H9 (cell line): ENCODE measurements at regions not wholly inside any gene's neighbourhood (a gene's known extent, or its start where the extent isn't known, plus 50 kb on each side); places are given as distances from the start of the nearest gene placed in this dataset.

Experiments
- DNase-seq: peaks from one replicate; pipeline ENCODE4 v3.0.0-alpha.2; 2017
- H2AFZ ChIP-seq: one replicate; pipeline ENCODE4 v1.6.1; 2013; ENCODE audit warnings: mild to moderate bottlenecking, low read length, control low read depth, moderate library complexity
- H2AK5ac ChIP-seq: 2 replicates; pipeline ENCODE4 v1.6.1; 2013; ENCODE audit warnings: low read length, control low read depth, mixed read lengths; ENCODE audit not compliant: insufficient read length
- H2BK120ac ChIP-seq: one replicate; pipeline ENCODE4 v1.6.1; 2013; ENCODE audit warnings: low read depth, mild to moderate bottlenecking, low read length, control low read depth, inconsistent platforms; ENCODE audit not compliant: poor library complexity, severe bottlenecking
- H2BK12ac ChIP-seq: 2 replicates; pipeline ENCODE4 v1.6.1; 2013; ENCODE audit warnings: low read length, control low read depth, mixed read lengths, low read depth; ENCODE audit not compliant: insufficient read length
- H2BK15ac ChIP-seq: 2 replicates; pipeline ENCODE4 v1.6.1; 2013; ENCODE audit warnings: low read depth, low read length, control low read depth
- H2BK20ac ChIP-seq: one replicate; pipeline ENCODE4 v1.6.1; 2013; ENCODE audit warnings: low read depth, mild to moderate bottlenecking, low read length, control low read depth, inconsistent platforms; ENCODE audit not compliant: poor library complexity, severe bottlenecking
- H2BK5ac ChIP-seq: 2 replicates; pipeline ENCODE4 v1.6.1; 2013; ENCODE audit warnings: low read length, control low read depth, mixed read lengths; ENCODE audit not compliant: insufficient read length
- H3K14ac ChIP-seq: 2 replicates; pipeline ENCODE4 v1.6.1; 2013; ENCODE audit warnings: low read length, control low read depth; ENCODE audit not compliant: insufficient read depth
- H3K18ac ChIP-seq: 2 replicates; pipeline ENCODE4 v1.6.1; 2013; ENCODE audit warnings: low read depth, mild to moderate bottlenecking, mixed read lengths, low read length, control low read depth; ENCODE audit not compliant: insufficient read length
- H3K23ac ChIP-seq: 2 replicates; pipeline ENCODE4 v1.6.1; 2013; ENCODE audit warnings: low read length, control low read depth, mixed read lengths, low read depth; ENCODE audit not compliant: insufficient read length
- H3K23me2 ChIP-seq: 2 replicates; pipeline ENCODE4 v1.6.1; 2013; ENCODE audit warnings: low read depth, mild to moderate bottlenecking, mixed read lengths, low read length, control low read depth; ENCODE audit not compliant: insufficient read length, poor library complexity, severe bottlenecking
- H3K27ac ChIP-seq: 2 replicates; pipeline ENCODE4 v1.5.1; 2013; ENCODE audit warnings: low read length, control low read depth, mixed read lengths, low read depth; ENCODE audit not compliant: insufficient read length
- H3K27me3 ChIP-seq: 2 replicates; pipeline ENCODE4 v1.6.1; 2013; ENCODE audit warnings: low read length, control low read depth, inconsistent platforms; ENCODE audit not compliant: insufficient read depth
- H3K4ac ChIP-seq: 2 replicates; pipeline ENCODE4 v1.6.1; 2013; ENCODE audit warnings: low read depth, mild to moderate bottlenecking, control low read depth, inconsistent platforms, low read length, moderate library complexity
- H3K4me1 ChIP-seq: 2 replicates; pipeline ENCODE4 v1.6.1; 2013; ENCODE audit warnings: low read length, control low read depth, inconsistent platforms; ENCODE audit not compliant: insufficient read depth
- H3K4me2 ChIP-seq: 2 replicates; pipeline ENCODE4 v1.6.1; 2013; ENCODE audit warnings: low read length, control low read depth, mixed read lengths; ENCODE audit not compliant: insufficient read length, insufficient read depth
- H3K56ac ChIP-seq: 2 replicates; pipeline ENCODE4 v1.6.1; 2013; ENCODE audit warnings: low read depth, mild to moderate bottlenecking, mixed read lengths, low read length, control low read depth; ENCODE audit not compliant: insufficient read length
- H3K79me1 ChIP-seq: 2 replicates; pipeline ENCODE4 v1.6.1; 2013; ENCODE audit warnings: low read depth, mild to moderate bottlenecking, moderate library complexity, low read length, control low read depth, inconsistent platforms; ENCODE audit not compliant: insufficient read depth, poor library complexity, severe bottlenecking
- H3K79me2 ChIP-seq: 2 replicates; pipeline ENCODE4 v1.6.1; 2013; ENCODE audit warnings: low read length, control low read depth, inconsistent platforms; ENCODE audit not compliant: insufficient read depth
- H3K9ac ChIP-seq: 2 replicates; pipeline ENCODE4 v1.6.1; 2013; ENCODE audit warnings: low read length, control low read depth, mixed read lengths; ENCODE audit not compliant: insufficient read length; ENCODE audit errors: extremely low read depth
- H3K9me3 ChIP-seq: one replicate; pipeline ENCODE4 v1.6.1; 2013; ENCODE audit warnings: low read depth, low read length, inconsistent platforms; ENCODE audit not compliant: control insufficient read depth
- H3T11ph ChIP-seq: one replicate; pipeline ENCODE4 v1.6.1; 2013; ENCODE audit warnings: mild to moderate bottlenecking, low read length, control low read depth, inconsistent platforms
- H4K20me1 ChIP-seq: one replicate; pipeline ENCODE4 v1.6.1; 2013; ENCODE audit not compliant: control insufficient read depth, insufficient read length, insufficient read depth
- H4K5ac ChIP-seq: 2 replicates; pipeline ENCODE4 v1.6.1; 2013; ENCODE audit warnings: low read depth, mild to moderate bottlenecking, mixed read lengths, low read length, control low read depth; ENCODE audit not compliant: insufficient read length
- H4K8ac ChIP-seq: replicated peaks from 2 replicates; pipeline ENCODE4 v1.6.1; 2013; ENCODE audit warnings: low read length, control low read depth, mixed read lengths, low read depth; ENCODE audit not compliant: insufficient read length
- H4K91ac ChIP-seq: 2 replicates; pipeline ENCODE4 v1.6.1; 2013; ENCODE audit warnings: low read depth, mild to moderate bottlenecking, moderate library complexity, mixed read lengths, low read length, control low read depth; ENCODE audit not compliant: insufficient read length
- H3K27ac Mint-ChIP-seq, 3 experiments: 2 replicates in 2 of 3; 3 replicates in 1 of 3; pipeline ENCODE4 v1.8.0; 2020 to 2021; ENCODE audit warnings: mixed read lengths in 3 of 3, mild to moderate bottlenecking in 1 of 3, moderate library complexity in 1 of 3
- H3K27me3 Mint-ChIP-seq: 2 replicates; pipeline ENCODE4 v1.8.0; 2021; ENCODE audit warnings: low read depth, mild to moderate bottlenecking, moderate library complexity, mixed read lengths
- H3K36me3 Mint-ChIP-seq, 3 experiments: 2 replicates in 2 of 3; 3 replicates in 1 of 3; pipeline ENCODE4 v1.8.0; 2020 to 2021; ENCODE audit warnings: low read depth in 3 of 3, mixed read lengths in 3 of 3; ENCODE audit not compliant: insufficient read depth in 1 of 3
- H3K4me1 Mint-ChIP-seq, 2 experiments: 2 replicates each; pipeline ENCODE4 v1.8.0; 2020; ENCODE audit warnings: mixed read lengths in 2 of 2
- H3K4me3 Mint-ChIP-seq, 2 experiments: 2 replicates in 1 of 2; 3 replicates in 1 of 2; pipeline ENCODE4 v1.8.0; 2020 to 2021; ENCODE audit warnings: mild to moderate bottlenecking in 2 of 2, mixed read lengths in 2 of 2, moderate library complexity in 1 of 2
- H3K9me3 Mint-ChIP-seq, 2 experiments: 2 replicates in 1 of 2; 3 replicates in 1 of 2; pipeline ENCODE4 v1.8.0; 2020; ENCODE audit warnings: mild to moderate bottlenecking in 2 of 2, mixed read lengths in 2 of 2, moderate library complexity in 1 of 2
- TF ChIP-seq, protein P1 (sequence below): fragments of 200-600 bp; sonication (generic); conservative IDR thresholded peaks from 3 replicates; pipeline ENCODE4 v1.8.0; 2021; ENCODE audit warnings: antibody characterized with exemption, mild to moderate bottlenecking

DNA sequence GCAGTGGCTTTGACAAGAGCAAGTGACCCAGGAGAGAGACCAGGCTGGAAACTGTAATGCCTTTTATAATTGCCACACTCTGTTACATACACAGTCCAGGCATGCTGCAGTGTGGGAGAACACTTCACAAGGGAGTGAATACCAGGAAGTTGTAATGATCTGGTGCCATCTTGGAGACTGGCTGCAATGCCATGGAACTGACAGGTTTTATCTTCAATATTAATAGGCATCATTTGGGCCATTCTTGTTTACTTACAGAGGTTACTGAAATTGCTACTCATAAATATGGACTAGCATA, 274.3 kb downstream of the AUH start:
- no peak overlapping the region for H3K4me3 Mint-ChIP-seq
- no peaks in the 10 kb centered on the region for H3K36me3 Mint-ChIP-seq
- Histone ChIP-seq H3K18ac (no peak overlapping the region), H2BK20ac (no peak overlapping the region), H2AFZ (no peak overlapping the region), H4K5ac (no peak overlapping the region), H3K56ac (no peak overlapping the region), H2BK120ac (no peak overlapping the region), H3K23ac (no peak overlapping the region), H3K79me1 (no peaks in the 10 kb centered on the region), H3K79me2 (no peaks in the 10 kb centered on the region), H3K27ac (no peak overlapping the region), H2BK5ac (no peak overlapping the region), H4K20me1 (no peaks in the 10 kb centered on the region), H3K27me3 (no peaks in the 10 kb centered on the region), H3K4me2 (no peak overlapping the region), H3K23me2 (no peaks in the 10 kb centered on the region), H3K4me1 (peaks cover 2% of the 10 kb centered on the region; the same call in 1 of the 2 replicates), H2BK15ac (no peak overlapping the region), H3K9me3 (no peaks in the 10 kb centered on the region), H3K9ac (no peak overlapping the region), H2AK5ac (no peak overlapping the region), H3K4ac (no peak overlapping the region), H4K91ac (no peak overlapping the region), H4K8ac (no peak overlapping the region), H3K14ac (no peak overlapping the region), H2BK12ac (no peak overlapping the region), H3T11ph (no peak overlapping the region)
- H3K27me3 Mint-ChIP-seq: no peaks in the 10 kb centered on the region; the same call in 1 of the 2 replicates
- no peaks in the 10 kb centered on the region for H3K9me3 Mint-ChIP-seq
- no peak for DNase-seq
- H3K4me1 Mint-ChIP-seq: peaks cover 31 to 35% of the 10 kb centered on the region in 2 experiments
- TF ChIP-seq, protein P1, sequence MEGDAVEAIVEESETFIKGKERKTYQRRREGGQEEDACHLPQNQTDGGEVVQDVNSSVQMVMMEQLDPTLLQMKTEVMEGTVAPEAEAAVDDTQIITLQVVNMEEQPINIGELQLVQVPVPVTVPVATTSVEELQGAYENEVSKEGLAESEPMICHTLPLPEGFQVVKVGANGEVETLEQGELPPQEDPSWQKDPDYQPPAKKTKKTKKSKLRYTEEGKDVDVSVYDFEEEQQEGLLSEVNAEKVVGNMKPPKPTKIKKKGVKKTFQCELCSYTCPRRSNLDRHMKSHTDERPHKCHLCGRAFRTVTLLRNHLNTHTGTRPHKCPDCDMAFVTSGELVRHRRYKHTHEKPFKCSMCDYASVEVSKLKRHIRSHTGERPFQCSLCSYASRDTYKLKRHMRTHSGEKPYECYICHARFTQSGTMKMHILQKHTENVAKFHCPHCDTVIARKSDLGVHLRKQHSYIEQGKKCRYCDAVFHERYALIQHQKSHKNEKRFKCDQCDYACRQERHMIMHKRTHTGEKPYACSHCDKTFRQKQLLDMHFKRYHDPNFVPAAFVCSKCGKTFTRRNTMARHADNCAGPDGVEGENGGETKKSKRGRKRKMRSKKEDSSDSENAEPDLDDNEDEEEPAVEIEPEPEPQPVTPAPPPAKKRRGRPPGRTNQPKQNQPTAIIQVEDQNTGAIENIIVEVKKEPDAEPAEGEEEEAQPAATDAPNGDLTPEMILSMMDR: no peak
- no peak overlapping the region for H3K27ac Mint-ChIP-seq
